Epithelial cell of proximal tubule (primary cell): ENCODE measurements at regions not wholly inside any gene's neighbourhood (a gene's known extent, or its start where the extent isn't known, plus 50 kb on each side); places are given as distances from the start of the nearest gene placed in this dataset.
A peak's percentile ranks its signal among the peaks of the same experiment; 100 is the strongest.

Experiments used
- DNase-seq: peaks from one replicate; pipeline ENCODE4 v3.0.0-alpha.2; 2011; ENCODE audit warnings: low read depth
- H3K4me3 ChIP-seq: 2 replicates; pipeline ENCODE4 v1.5.1; 2011; ENCODE audit warnings: low read depth, mild to moderate bottlenecking, low read length
- TF ChIP-seq, protein P1 (sequence below): conservative IDR thresholded peaks from 2 replicates; pipeline ENCODE4 v1.5.1; 2012; ENCODE audit warnings: low read depth, mild to moderate bottlenecking, low read length

DNA sequence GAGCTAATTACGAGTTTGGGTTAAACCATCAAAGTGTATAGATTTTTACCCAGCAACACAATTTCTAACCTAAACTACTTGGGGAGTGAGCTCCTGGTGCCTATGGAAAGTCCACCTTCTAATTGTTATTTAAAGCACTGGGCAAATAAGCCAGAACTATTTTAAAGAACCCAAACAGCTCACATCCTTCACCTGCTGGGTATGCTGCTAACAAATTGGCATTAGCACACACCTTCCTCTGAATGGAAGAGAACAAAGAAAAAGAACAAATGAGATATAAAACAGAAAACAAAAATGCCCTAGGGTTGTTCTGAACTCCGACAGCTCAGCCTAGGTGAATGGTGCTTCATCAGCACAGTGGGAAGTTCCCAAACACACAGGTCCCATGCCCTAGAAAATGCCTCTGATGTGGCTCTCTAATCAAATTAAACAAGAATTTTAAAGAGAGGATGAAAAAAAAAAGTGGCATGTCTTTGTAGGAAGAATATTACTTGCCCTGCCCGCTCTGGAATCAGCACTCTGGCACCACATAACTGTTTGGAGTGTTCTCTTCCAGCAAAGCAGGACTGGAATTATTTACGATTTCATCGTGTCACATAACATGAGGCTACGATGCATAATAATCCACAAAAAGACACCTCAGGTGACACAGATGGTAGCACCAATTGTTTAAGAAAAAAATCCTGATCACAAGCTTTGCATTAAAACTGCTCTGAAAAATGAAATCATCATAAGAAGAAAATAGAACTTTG is 334.4 kb downstream of the GBE1 start:
- TF ChIP-seq, protein P1, sequence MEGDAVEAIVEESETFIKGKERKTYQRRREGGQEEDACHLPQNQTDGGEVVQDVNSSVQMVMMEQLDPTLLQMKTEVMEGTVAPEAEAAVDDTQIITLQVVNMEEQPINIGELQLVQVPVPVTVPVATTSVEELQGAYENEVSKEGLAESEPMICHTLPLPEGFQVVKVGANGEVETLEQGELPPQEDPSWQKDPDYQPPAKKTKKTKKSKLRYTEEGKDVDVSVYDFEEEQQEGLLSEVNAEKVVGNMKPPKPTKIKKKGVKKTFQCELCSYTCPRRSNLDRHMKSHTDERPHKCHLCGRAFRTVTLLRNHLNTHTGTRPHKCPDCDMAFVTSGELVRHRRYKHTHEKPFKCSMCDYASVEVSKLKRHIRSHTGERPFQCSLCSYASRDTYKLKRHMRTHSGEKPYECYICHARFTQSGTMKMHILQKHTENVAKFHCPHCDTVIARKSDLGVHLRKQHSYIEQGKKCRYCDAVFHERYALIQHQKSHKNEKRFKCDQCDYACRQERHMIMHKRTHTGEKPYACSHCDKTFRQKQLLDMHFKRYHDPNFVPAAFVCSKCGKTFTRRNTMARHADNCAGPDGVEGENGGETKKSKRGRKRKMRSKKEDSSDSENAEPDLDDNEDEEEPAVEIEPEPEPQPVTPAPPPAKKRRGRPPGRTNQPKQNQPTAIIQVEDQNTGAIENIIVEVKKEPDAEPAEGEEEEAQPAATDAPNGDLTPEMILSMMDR: no peak
- no peak overlapping the region for H3K4me3 ChIP-seq
- no peak for DNase-seq

DNA sequence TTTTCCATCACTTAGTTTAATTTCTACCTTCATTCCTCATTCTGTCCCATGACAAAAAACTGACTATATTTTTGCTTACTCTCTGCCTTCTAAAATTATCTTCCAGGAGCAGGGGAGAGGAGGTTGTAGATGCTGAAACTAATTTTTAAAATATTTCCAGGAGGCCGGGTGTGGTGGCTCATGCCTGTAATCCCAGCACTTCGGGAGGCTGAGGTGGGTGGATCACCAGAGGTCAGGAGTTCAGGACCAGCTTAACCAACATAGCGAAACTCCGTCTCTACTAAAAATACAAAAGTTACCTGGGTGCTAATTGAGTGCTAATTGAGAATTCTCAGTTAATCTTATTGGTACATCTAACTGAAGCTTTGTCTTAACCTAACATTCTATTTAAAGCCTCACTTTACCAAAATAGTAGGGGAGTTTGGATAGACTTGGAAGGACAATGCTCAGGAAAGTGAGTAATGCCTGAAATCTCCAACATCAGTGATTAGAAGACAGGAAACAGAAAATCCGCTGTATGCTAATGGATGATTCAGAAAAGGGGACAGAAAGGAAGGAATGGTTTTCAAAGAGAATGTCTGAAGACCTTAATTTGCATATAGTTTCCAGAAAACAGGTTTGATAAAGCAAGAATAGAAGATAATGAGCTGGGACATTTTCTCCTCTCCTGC is 336.1 kb downstream of the GBE1 start:
- no peak for DNase-seq
- TF ChIP-seq, protein P1: no peak
- no peak overlapping the region for H3K4me3 ChIP-seq

DNA sequence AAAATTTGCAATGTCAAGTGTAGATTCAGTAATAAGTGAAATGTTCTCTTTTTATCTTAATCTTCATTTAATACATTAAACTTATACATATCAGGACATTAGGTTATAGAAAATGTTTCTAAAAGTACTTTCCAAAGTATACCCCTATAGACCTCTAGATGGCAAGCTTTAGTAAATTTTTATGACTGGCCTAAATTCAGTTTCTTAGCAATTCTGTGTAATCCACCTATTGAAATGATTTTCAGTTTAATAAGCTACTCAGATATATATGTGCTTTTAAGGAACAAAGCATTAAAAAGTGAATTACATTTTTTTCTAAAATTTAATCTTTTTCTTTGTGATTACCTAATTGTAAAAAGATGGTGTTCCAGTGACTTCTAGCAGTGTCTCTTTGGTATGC is 342.2 kb downstream of the GBE1 start:
- no peak overlapping the region for H3K4me3 ChIP-seq
- TF ChIP-seq, protein P1: peak; percentile 50
- no peak for DNase-seq

DNA sequence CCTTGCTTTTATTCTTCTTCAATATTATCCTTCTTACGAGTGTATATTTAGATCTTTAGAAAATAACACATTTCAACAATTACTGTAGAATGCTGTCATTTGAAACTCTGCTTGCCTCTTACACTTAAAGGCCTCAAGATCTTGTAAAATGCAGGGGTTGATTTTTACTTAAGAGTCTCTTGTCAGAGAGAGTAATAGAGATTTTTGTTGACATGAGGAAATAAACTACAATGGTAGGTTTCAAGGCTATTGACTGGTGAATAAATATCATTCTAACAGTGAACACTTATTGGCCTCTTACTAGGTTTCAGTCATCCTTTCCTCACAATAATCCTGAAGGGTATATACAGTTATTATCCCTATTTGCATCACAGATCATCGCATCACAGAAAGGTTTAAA is 344.6 kb downstream of the GBE1 start:
- TF ChIP-seq, protein P1: no peak
- H3K4me3 ChIP-seq: no peak overlapping the region
- no peak for DNase-seq

DNA sequence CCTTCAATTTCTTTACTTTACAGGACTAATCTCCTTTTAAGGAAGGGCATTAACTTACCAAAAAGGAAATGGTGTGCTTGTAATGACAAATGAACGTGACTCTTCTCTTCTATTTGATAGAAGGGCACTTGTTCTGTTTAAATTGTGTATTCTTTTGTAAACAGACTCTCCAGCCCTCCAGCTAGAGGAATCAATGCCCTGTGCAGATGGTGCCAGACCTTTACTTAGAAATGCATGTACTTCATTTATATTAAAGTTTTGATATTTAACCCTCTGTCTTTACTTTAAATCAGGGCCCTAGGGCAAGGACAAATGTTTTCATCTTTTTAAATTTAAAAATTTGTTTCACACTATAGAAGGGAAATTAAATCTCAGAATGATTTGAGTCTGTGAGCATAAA is 355.1 kb downstream of the GBE1 start:
- no peak overlapping the region for H3K4me3 ChIP-seq

DNA sequence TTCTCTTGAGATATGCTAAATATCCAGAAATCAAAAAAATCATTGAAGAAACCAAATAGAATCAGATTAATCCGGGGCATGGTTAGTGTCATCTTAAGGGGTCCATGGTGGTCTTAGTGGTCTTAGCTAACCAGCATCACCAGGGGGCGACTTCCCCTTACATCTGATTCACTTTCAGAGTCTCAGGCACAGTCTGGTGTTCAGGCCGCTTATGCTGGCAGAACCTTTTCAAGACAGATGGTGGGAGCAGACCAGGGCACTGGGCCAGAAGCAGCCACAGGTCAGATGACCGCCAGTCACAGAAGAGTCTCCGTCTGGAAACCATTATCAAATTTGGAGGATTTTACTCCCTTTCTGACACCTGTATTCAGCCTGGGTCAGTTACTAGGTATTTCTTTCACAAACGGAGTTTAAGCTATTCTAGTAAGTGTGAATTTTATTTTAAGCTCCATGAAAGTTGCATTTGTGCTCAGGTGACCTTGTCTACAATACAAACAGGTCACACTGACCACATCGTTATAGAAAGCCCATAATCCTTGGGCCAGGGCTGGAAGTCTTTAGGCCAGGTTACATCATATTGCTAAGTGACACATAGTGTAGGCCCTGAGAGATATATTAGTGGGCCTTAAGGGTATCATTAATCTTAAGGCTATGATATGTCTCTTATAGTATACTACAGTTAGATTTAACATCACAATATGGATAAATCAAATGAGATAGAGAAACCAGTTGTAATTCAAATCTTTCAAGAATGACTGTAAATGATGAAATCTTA is 365.5 kb downstream of the GBE1 start:
- DNase-seq: no peak
- H3K4me3 ChIP-seq: no peak overlapping the region
- TF ChIP-seq, protein P1: no peak

More for the DNA sequence above, 355.1 kb downstream of the GBE1 start:
- no peak for DNase-seq
- TF ChIP-seq, protein P1: no peak
